ENCODE measurements at regions not wholly inside any gene's neighbourhood (a gene's known extent, or its start where the extent isn't known, plus 50 kb on each side); places are given as distances from the start of the nearest gene placed in this dataset.
A peak's percentile ranks its signal among the peaks of the same experiment; 100 is the strongest.

GRCh38 chr4:24741910-24742309 lies 53.5 kb upstream of the SOD3 start:
- peaks cover 14% of the 10 kb centered on the region for H3K4me1 ChIP-seq (ENCODE audit: control insufficient read depth, insufficient read depth, low read length)
- no peak overlapping the region for H3K4me3 ChIP-seq (ENCODE audit: low read depth, low read length)
- H3K9ac ChIP-seq (ENCODE audit: low read depth, low read length): no peak overlapping the region
- peaks cover 10% of the 10 kb centered on the region for H3K9me3 ChIP-seq (ENCODE audit: control insufficient read depth, insufficient read depth, low read length)
- no peaks in the 10 kb centered on the region for H3K27me3 ChIP-seq (ENCODE audit: control insufficient read depth, insufficient read depth, low read length)
- H3K27ac ChIP-seq (ENCODE audit: low read depth, low read length): no peak overlapping the region
- H3K36me3 ChIP-seq (ENCODE audit: control insufficient read depth, insufficient read depth, low read length): no peaks in the 10 kb centered on the region

- H3K4me3 ChIP-seq (ENCODE audit: low read depth, low read length): no peak overlapping the region
- no peak overlapping the region for H3K27ac ChIP-seq (ENCODE audit: low read depth, low read length)
- peaks cover 14% of the 10 kb centered on the region for H3K4me1 ChIP-seq (ENCODE audit: control insufficient read depth, insufficient read depth, low read length)
- H3K9me3 ChIP-seq (ENCODE audit: control insufficient read depth, insufficient read depth, low read length): peaks cover 10% of the 10 kb centered on the region
- no peak overlapping the region for H3K9ac ChIP-seq (ENCODE audit: low read depth, low read length)
- no peaks in the 10 kb centered on the region for H3K36me3 ChIP-seq (ENCODE audit: control insufficient read depth, insufficient read depth, low read length)
- H3K27me3 ChIP-seq (ENCODE audit: control insufficient read depth, insufficient read depth, low read length): no peaks in the 10 kb centered on the region
These were observed 53.0 kb upstream of the SOD3 start for GRCh38 chr4:24742335-24742734.

GRCh38 chr4:24742773-24743172 lies 52.6 kb upstream of the SOD3 start:
- Histone ChIP-seq H3K27ac (ENCODE audit: low read depth, low read length) (no peak overlapping the region), H3K27me3 (ENCODE audit: control insufficient read depth, insufficient read depth, low read length) (no peaks in the 10 kb centered on the region), H3K4me3 (ENCODE audit: low read depth, low read length) (no peak overlapping the region), H3K9ac (ENCODE audit: low read depth, low read length) (no peak overlapping the region), H3K36me3 (ENCODE audit: control insufficient read depth, insufficient read depth, low read length) (no peaks in the 10 kb centered on the region), H3K4me1 (ENCODE audit: control insufficient read depth, insufficient read depth, low read length) (peaks cover 14% of the 10 kb centered on the region), H3K9me3 (ENCODE audit: control insufficient read depth, insufficient read depth, low read length) (peaks cover 6% of the 10 kb centered on the region)

GRCh38 chr4:24743206-24743605 lies 52.2 kb upstream of the SOD3 start:
- H3K36me3 ChIP-seq (ENCODE audit: control insufficient read depth, insufficient read depth, low read length): no peaks in the 10 kb centered on the region
- H3K27ac ChIP-seq (ENCODE audit: low read depth, low read length): no peak overlapping the region
- H3K4me3 ChIP-seq (ENCODE audit: low read depth, low read length): no peak overlapping the region
- H3K9ac ChIP-seq (ENCODE audit: low read depth, low read length): no peak overlapping the region
- H3K4me1 ChIP-seq (ENCODE audit: control insufficient read depth, insufficient read depth, low read length): peaks cover 14% of the 10 kb centered on the region
- H3K27me3 ChIP-seq (ENCODE audit: control insufficient read depth, insufficient read depth, low read length): no peaks in the 10 kb centered on the region
- peaks cover 2% of the 10 kb centered on the region; the same call in 1 of the 2 replicates for H3K9me3 ChIP-seq (ENCODE audit: control insufficient read depth, insufficient read depth, low read length)

- H3K9ac ChIP-seq (ENCODE audit: low read depth, low read length): no peak overlapping the region
- H3K9me3 ChIP-seq (ENCODE audit: control insufficient read depth, insufficient read depth, low read length): no peaks in the 10 kb centered on the region
- peaks cover 14% of the 10 kb centered on the region for H3K4me1 ChIP-seq (ENCODE audit: control insufficient read depth, insufficient read depth, low read length)
- no peaks in the 10 kb centered on the region for H3K27me3 ChIP-seq (ENCODE audit: control insufficient read depth, insufficient read depth, low read length)
- no peaks in the 10 kb centered on the region for H3K36me3 ChIP-seq (ENCODE audit: control insufficient read depth, insufficient read depth, low read length)
- H3K27ac ChIP-seq (ENCODE audit: low read depth, low read length): peak overlapping the region; percentile 71
- H3K4me3 ChIP-seq (ENCODE audit: low read depth, low read length): no peak overlapping the region
These were observed 51.4 kb upstream of the SOD3 start for GRCh38 chr4:24743927-24744326.

- no peaks in the 10 kb centered on the region for H3K27me3 ChIP-seq (ENCODE audit: control insufficient read depth, insufficient read depth, low read length)
- peaks cover 14% of the 10 kb centered on the region for H3K4me1 ChIP-seq (ENCODE audit: control insufficient read depth, insufficient read depth, low read length)
- H3K4me3 ChIP-seq (ENCODE audit: low read depth, low read length): no peak overlapping the region
- H3K9ac ChIP-seq (ENCODE audit: low read depth, low read length): no peak overlapping the region
- no peaks in the 10 kb centered on the region for H3K36me3 ChIP-seq (ENCODE audit: control insufficient read depth, insufficient read depth, low read length)
- no peaks in the 10 kb centered on the region for H3K9me3 ChIP-seq (ENCODE audit: control insufficient read depth, insufficient read depth, low read length)
- no peak overlapping the region for H3K27ac ChIP-seq (ENCODE audit: low read depth, low read length)
These were observed 50.0 kb upstream of the SOD3 start for GRCh38 chr4:24745172-24745895.

Measured in HUES48 (cell line).